Progenitor cell of endocrine pancreas (in vitro differentiated cells): ENCODE measurements at regions not wholly inside any gene's neighbourhood (a gene's known extent, or its start where the extent isn't known, plus 50 kb on each side); places are given as distances from the start of the nearest gene placed in this dataset.

ENCODE experiments used
- DNase-seq: peaks from one replicate; pipeline ENCODE4 v3.0.0; 2021; ENCODE audit warnings: low spot score; ENCODE audit not compliant: unreplicated experiment
- H3K27ac Mint-ChIP-seq: 2 replicates; pipeline ENCODE4 v1.8.0; 2021; ENCODE audit warnings: mild to moderate bottlenecking, moderate library complexity, mixed read lengths
- H3K27me3 Mint-ChIP-seq: 2 replicates; pipeline ENCODE4 v1.8.0; 2021; ENCODE audit warnings: mixed read lengths
- H3K36me3 Mint-ChIP-seq: 2 replicates; pipeline ENCODE4 v1.8.0; 2022; ENCODE audit warnings: mixed read lengths; ENCODE audit not compliant: insufficient read depth
- H3K4me1 Mint-ChIP-seq: 2 replicates; pipeline ENCODE4 v1.8.0; 2021; ENCODE audit warnings: low read depth, mixed read lengths
- H3K4me3 Mint-ChIP-seq: 2 replicates; pipeline ENCODE4 v1.8.0; 2021; ENCODE audit warnings: low read depth, mild to moderate bottlenecking, moderate library complexity, mixed read lengths
- H3K9me3 Mint-ChIP-seq: 2 replicates; pipeline ENCODE4 v1.8.0; 2021; ENCODE audit warnings: low read depth, mixed read lengths
- CTCF ChIP-seq: fragments of 200-600 bp; sonication (generic); IDR thresholded peaks from one replicate; pipeline ENCODE4 v1.5.0; 2021; ENCODE audit warnings: antibody characterized with exemption, mild to moderate bottlenecking; ENCODE audit not compliant: unreplicated experiment

DNA sequence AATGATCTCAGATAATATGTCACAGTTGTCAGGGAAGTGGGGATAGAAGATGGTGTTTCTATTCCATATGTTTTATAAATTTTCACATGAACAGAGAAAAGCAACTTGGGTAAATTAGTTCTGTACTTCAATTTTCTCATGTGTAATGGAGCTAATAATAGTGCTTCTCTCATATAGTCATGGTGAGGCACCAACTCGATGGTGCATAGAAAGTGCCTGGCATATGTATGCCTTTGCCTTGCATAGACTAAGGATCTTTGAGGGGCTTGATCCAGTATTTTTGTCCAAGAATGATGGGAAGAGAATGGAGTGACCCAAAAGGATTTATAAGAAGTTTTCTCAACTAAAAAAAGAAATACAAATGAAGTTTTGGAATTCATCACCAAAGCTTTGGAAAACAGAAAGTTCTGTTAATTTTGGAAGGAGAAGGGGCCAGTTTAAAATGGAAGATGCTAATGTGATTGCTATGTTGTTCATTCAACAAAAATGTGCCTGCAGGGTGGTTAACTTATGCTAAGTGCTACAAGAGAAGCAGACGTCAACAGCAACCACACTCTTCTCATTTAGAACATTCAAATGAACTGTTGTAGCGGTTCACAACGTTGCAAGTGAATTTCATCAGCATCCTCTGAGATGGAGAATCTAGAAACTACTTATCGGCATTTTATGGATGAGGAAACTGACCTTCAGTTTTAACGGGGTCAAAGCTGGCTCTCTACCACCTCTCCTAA lies 86.1 kb downstream of the RTP4 start:
- Mint-ChIP-seq H3K27me3 (peaks cover 14% of the 10 kb centered on the region), H3K4me3 (no peak overlapping the region), H3K9me3 (peaks cover 8% of the 10 kb centered on the region), H3K4me1 (peaks cover 3% of the 10 kb centered on the region), H3K36me3 (no peaks in the 10 kb centered on the region), H3K27ac (no peak overlapping the region)
- no peak for DNase-seq
- TF ChIP-seq CTCF = no peak

DNA sequence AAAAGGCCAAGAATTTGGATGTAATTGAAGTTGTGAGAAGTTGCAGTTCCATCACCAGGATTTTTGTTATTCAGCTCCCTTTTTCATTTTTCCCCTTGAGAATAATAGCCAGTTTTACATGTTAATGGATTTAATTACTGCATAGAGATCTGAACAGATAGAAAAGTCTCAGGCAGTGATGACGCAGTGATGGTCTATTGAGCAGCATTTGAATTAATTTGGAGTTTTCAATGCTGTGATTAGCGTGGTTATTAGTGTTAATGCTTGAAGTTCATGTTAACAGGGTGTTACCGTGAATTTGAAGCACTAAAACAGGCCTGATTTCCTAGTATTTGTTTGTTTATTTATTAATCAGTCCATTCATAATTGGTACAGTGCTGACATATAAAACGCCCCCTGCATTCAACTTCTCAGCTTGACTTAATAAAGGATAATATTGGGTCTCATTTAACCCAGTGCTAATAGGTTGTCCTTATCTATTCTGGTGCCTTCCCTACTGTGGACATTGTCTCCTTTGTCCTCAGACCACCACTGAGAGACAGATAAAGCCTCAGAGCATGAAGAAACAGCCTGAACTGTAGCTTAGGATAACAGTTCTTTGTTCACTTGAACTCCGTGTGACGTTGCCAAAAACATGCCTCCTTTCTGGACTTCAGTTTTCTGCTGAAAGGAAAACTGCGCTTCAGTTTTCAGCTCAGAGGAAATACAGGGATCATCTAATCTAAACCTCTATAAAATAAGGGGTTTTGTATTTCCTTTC lies 82.4 kb downstream of the RTP4 start:
- H3K27ac Mint-ChIP-seq = no peak overlapping the region

DNA sequence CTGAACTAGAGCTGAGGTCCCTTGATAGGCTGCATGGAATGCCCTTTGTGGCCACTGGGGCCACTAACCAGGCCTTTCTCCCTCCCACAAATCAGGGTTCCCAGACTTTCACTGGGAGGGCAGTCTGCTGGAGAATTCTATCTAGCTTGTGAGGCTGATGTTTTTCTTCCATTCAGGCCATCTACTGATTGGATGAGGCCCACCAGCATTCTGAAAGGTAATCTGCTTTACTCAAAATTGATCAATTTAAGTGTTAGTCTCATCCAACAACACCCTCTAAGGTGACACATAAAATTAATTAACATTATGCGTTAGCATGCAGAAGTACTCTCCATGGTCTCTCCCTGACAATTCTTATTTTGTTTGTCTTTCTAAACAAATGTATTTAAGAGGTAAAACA lies 80.5 kb downstream of the RTP4 start:
- DNase-seq = no peak
- TF ChIP-seq CTCF = no peak
- Mint-ChIP-seq H3K9me3 (peaks cover 8% of the 10 kb centered on the region), H3K27ac (no peak overlapping the region), H3K36me3 (no peaks in the 10 kb centered on the region), H3K4me3 (no peak overlapping the region), H3K4me1 (peaks cover 9% of the 10 kb centered on the region), H3K27me3 (no peaks in the 10 kb centered on the region)

More for the DNA sequence above, 82.4 kb downstream of the RTP4 start:
- peaks cover 8% of the 10 kb centered on the region for H3K9me3 Mint-ChIP-seq
- DNase-seq = no peak
- H3K4me3 Mint-ChIP-seq = no peak overlapping the region
- no peaks in the 10 kb centered on the region for H3K36me3 Mint-ChIP-seq
- H3K4me1 Mint-ChIP-seq = peaks cover 5% of the 10 kb centered on the region
- H3K27me3 Mint-ChIP-seq = peaks cover 3% of the 10 kb centered on the region
- no peak for TF ChIP-seq CTCF

DNA sequence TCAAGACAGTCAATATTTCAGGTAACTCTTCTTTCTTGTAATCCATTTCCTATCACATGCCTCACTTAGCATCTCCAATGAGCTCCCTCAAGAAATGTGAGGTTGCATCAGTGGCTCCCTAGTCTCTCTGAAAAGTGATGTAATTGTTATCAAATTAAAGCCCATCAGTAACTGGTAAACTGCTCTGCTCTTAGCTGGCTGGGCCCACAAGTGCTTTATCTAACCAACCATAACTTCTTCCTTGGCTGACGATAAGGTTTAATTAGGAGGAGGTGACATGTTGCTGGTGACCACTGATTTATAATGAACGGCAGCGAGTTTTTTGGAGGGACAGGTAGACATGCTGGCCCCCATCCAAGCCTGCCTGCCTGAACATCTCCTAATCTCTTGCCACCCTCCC lies 79.6 kb downstream of the RTP4 start:
- peaks cover 9% of the 10 kb centered on the region for H3K4me1 Mint-ChIP-seq
- no peak overlapping the region for H3K27ac Mint-ChIP-seq
- H3K4me3 Mint-ChIP-seq = no peak overlapping the region
- DNase-seq = no peak
- no peaks in the 10 kb centered on the region for H3K27me3 Mint-ChIP-seq
- TF ChIP-seq CTCF = no peak
- no peaks in the 10 kb centered on the region for H3K36me3 Mint-ChIP-seq
- peaks cover 8% of the 10 kb centered on the region for H3K9me3 Mint-ChIP-seq

DNA sequence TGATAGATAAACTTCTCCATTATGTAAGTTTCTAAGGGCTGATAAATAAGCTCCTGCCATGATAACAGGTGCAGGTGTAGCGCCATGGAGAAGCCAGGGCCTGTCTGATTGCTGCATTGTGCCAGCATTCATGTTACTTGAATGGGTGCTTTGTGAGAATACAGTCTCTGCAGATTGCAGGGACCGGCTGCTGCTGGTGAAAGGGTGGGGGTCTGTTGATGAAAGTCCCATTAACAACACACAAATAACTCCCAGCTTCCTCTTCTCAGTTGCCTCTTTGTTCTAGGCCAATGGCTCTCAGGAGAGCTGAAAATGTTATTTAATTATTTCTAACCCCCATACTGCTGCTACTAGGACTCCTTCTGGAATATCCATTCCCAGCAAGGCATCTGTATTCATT lies 77.2 kb downstream of the RTP4 start:
- Mint-ChIP-seq H3K4me3 (no peak overlapping the region), H3K27me3 (no peaks in the 10 kb centered on the region), H3K36me3 (no peaks in the 10 kb centered on the region), H3K9me3 (no peaks in the 10 kb centered on the region), H3K4me1 (peaks cover 9% of the 10 kb centered on the region), H3K27ac (peak overlapping the region; percentile 37)
- TF ChIP-seq CTCF = no peak
- DNase-seq = no peak
